GM19025 (cell line): ENCODE measurements at regions not wholly inside any gene's neighbourhood (a gene's known extent, or its start where the extent isn't known, plus 50 kb on each side); places are given as distances from the start of the nearest gene placed in this dataset.

ENCODE experiments used
- ATAC-seq: cut with Tn5 transposase; IDR thresholded peaks from one replicate; pipeline ENCODE4 v1.9.1; 2021; ENCODE audit warnings: mild to moderate bottlenecking, low read depth, moderate library complexity; ENCODE audit not compliant: unreplicated experiment

GRCh38 chr3:176933704-176934103, 263.6 kb downstream of the TBL1XR1 start:
- ATAC-seq, result no peak

- no peak for ATAC-seq
Observed at GRCh38 chr3:176932433-176932832, 264.8 kb downstream of the TBL1XR1 start.

- no peak for ATAC-seq
Observed at GRCh38 chr3:176931991-176932390, 265.3 kb downstream of the TBL1XR1 start.

GRCh38 chr3:176930942-176931341, 266.3 kb downstream of the TBL1XR1 start:
- no peak for ATAC-seq

GRCh38 chr3:176928582-176928931, 268.7 kb downstream of the TBL1XR1 start:
- ATAC-seq, result no peak

GRCh38 chr3:176927706-176928581, 269.3 kb downstream of the TBL1XR1 start:
- ATAC-seq, result no peak

- no peak for ATAC-seq
Observed at GRCh38 chr3:176927280-176927679, 270.0 kb downstream of the TBL1XR1 start.

GRCh38 chr3:176926688-176927087, 270.6 kb downstream of the TBL1XR1 start:
- no peak for ATAC-seq

GRCh38 chr3:176926034-176926433, 271.2 kb downstream of the TBL1XR1 start:
- ATAC-seq, result no peak

- no peak for ATAC-seq
Observed at GRCh38 chr3:176920766-176921160, 276.5 kb downstream of the TBL1XR1 start.

- no peak for ATAC-seq
Observed at GRCh38 chr3:176919836-176920765, 277.2 kb downstream of the TBL1XR1 start.

- no peak for ATAC-seq
Observed at GRCh38 chr3:176916777-176917176, 280.5 kb downstream of the TBL1XR1 start.

GRCh38 chr3:176914764-176915163, 282.5 kb downstream of the TBL1XR1 start:
- ATAC-seq, result no peak

GRCh38 chr3:176911579-176911978, 285.7 kb downstream of the TBL1XR1 start:
- ATAC-seq, result no peak

- no peak for ATAC-seq
Observed at GRCh38 chr3:176909044-176909443, 288.2 kb downstream of the TBL1XR1 start.

- ATAC-seq, result no peak
Observed at GRCh38 chr3:176906046-176906905, 291.0 kb downstream of the TBL1XR1 start.

GRCh38 chr3:176905331-176905730, 292.0 kb downstream of the TBL1XR1 start:
- no peak for ATAC-seq

- ATAC-seq, result no peak
Observed at GRCh38 chr3:176904506-176904905, 292.8 kb downstream of the TBL1XR1 start.

- ATAC-seq, result no peak
Observed at GRCh38 chr3:176896640-176897039, 300.6 kb downstream of the TBL1XR1 start.

GRCh38 chr3:176896165-176896564, 301.1 kb downstream of the TBL1XR1 start:
- ATAC-seq, result no peak
